ENCODE measurements at regions not wholly inside any gene's neighbourhood (a gene's known extent, or its start where the extent isn't known, plus 50 kb on each side); places are given as distances from the start of the nearest gene placed in this dataset.
A peak's percentile ranks its signal among the peaks of the same experiment; 100 is the strongest.

DNA sequence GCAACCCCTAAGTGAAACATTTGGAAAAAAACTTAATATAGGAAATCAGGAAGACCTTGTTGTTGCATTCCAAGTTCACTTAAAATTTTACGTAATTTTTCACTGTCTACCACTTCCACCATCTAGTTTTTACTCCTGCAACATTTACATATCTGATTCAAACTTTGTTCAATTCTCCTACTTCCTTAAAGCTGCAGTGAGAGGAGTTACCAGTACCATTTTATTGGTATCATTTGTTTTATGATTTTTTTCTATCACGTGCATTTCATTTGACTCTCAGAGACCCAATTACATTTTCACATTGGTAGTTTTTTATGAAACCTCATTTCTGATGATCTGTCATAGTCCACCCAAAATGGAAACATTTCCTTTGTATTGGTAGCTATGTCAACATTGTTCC lies 284.9 kb upstream of the MDFIC2 start:
- Histone ChIP-seq H4K20me1 (ENCODE audit: insufficient read depth) (no peaks in the 10 kb centered on the region), H2AFZ (ENCODE audit: low read depth, low read length) (no peak overlapping the region), H3F3A (ENCODE audit: insufficient read depth, low read length, poor library complexity, severe bottlenecking) (no peaks in the 10 kb centered on the region), H3K79me2 (replicated peaks; ENCODE audit: insufficient read depth, low read length) (no peaks in the 10 kb centered on the region), H3K9ac (ENCODE audit: low read length) (no peak overlapping the region), H3K9me2 (ENCODE audit: insufficient read depth, low read length) (no peaks in the 10 kb centered on the region), H3K4me3 (ENCODE audit: low read length) (no peak overlapping the region), H3K27ac (ENCODE audit: low read length) (no peak overlapping the region), H3K36me3 (ENCODE audit: insufficient read depth, low read length) (no peaks in the 10 kb centered on the region), H3K27me3 (ENCODE audit: insufficient read depth, low read depth, low read length) (no peaks in the 10 kb centered on the region), H3K4me2 (ENCODE audit: low read length) (no peak overlapping the region), H3K9me3 (ENCODE audit: low read length) (no peaks in the 10 kb centered on the region)
- TF ChIP-seq, protein P1, sequence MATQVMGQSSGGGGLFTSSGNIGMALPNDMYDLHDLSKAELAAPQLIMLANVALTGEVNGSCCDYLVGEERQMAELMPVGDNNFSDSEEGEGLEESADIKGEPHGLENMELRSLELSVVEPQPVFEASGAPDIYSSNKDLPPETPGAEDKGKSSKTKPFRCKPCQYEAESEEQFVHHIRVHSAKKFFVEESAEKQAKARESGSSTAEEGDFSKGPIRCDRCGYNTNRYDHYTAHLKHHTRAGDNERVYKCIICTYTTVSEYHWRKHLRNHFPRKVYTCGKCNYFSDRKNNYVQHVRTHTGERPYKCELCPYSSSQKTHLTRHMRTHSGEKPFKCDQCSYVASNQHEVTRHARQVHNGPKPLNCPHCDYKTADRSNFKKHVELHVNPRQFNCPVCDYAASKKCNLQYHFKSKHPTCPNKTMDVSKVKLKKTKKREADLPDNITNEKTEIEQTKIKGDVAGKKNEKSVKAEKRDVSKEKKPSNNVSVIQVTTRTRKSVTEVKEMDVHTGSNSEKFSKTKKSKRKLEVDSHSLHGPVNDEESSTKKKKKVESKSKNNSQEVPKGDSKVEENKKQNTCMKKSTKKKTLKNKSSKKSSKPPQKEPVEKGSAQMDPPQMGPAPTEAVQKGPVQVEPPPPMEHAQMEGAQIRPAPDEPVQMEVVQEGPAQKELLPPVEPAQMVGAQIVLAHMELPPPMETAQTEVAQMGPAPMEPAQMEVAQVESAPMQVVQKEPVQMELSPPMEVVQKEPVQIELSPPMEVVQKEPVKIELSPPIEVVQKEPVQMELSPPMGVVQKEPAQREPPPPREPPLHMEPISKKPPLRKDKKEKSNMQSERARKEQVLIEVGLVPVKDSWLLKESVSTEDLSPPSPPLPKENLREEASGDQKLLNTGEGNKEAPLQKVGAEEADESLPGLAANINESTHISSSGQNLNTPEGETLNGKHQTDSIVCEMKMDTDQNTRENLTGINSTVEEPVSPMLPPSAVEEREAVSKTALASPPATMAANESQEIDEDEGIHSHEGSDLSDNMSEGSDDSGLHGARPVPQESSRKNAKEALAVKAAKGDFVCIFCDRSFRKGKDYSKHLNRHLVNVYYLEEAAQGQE (IDR thresholded peaks at IDR 0.05; ENCODE audit: borderline replicate concordance): no peak
- TF ChIP-seq TAF1 (IDR thresholded peaks at IDR 0.05; ENCODE audit: low read depth) (no peak), MXI1 (conservative IDR thresholded peaks at IDR 0.05; ENCODE audit: poor library complexity, severe bottlenecking) (no peak), SMC3 (conservative IDR thresholded peaks at IDR 0.05; ENCODE audit: poor library complexity) (no peak), EP300 (conservative IDR thresholded peaks at IDR 0.05; ENCODE audit: poor library complexity, severe bottlenecking) (no peak), RAD21 (conservative IDR thresholded peaks at IDR 0.05) (no peak), POLR2AphosphoS5 (IDR thresholded peaks at IDR 0.05) (no peak), EZH2 (IDR thresholded peaks at IDR 0.05; ENCODE audit: borderline replicate concordance, insufficient read depth, low read length, poor library complexity, severe bottlenecking) (no peak)
- TF ChIP-seq, protein P2, sequence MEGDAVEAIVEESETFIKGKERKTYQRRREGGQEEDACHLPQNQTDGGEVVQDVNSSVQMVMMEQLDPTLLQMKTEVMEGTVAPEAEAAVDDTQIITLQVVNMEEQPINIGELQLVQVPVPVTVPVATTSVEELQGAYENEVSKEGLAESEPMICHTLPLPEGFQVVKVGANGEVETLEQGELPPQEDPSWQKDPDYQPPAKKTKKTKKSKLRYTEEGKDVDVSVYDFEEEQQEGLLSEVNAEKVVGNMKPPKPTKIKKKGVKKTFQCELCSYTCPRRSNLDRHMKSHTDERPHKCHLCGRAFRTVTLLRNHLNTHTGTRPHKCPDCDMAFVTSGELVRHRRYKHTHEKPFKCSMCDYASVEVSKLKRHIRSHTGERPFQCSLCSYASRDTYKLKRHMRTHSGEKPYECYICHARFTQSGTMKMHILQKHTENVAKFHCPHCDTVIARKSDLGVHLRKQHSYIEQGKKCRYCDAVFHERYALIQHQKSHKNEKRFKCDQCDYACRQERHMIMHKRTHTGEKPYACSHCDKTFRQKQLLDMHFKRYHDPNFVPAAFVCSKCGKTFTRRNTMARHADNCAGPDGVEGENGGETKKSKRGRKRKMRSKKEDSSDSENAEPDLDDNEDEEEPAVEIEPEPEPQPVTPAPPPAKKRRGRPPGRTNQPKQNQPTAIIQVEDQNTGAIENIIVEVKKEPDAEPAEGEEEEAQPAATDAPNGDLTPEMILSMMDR (IDR thresholded peaks at IDR 0.05; ENCODE audit: poor library complexity, severe bottlenecking): no peak

DNA sequence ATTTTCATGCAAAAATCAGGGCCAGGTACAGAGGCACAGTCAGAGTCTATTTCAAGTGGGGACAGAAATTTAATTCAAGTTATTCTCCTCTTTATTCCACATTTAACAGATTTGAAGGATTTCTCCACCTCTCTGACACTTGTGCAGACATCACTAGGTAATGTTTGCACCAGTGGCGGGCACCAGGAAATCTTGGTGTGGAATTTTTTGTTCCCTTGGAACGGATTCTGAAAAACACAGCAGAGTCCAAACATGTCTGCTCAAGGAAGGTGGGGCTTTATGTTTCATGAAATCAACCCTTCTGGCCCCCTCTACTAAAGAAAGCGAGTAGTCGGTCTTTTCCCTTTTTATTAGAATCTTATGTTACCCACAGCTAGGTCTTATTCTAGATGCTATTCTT lies 271.2 kb upstream of the MDFIC2 start:
- H3K9ac ChIP-seq (ENCODE audit: low read length): no peak overlapping the region
- H4K20me1 ChIP-seq (ENCODE audit: insufficient read depth): no peaks in the 10 kb centered on the region
- peak overlapping the region; percentile 20 for H3K4me2 ChIP-seq (ENCODE audit: low read length)
- H3K36me3 ChIP-seq (ENCODE audit: insufficient read depth, low read length): no peaks in the 10 kb centered on the region
- no peak overlapping the region for H3K27ac ChIP-seq (ENCODE audit: low read length)
- no peaks in the 10 kb centered on the region for H3K9me3 ChIP-seq (ENCODE audit: low read length)
- no peaks in the 10 kb centered on the region for H3K79me2 ChIP-seq (replicated peaks; ENCODE audit: insufficient read depth, low read length)
- no peaks in the 10 kb centered on the region for H3K9me2 ChIP-seq (ENCODE audit: insufficient read depth, low read length)
- no peaks in the 10 kb centered on the region for H3F3A ChIP-seq (ENCODE audit: insufficient read depth, low read length, poor library complexity, severe bottlenecking)
- TF ChIP-seq, protein P1 (IDR thresholded peaks at IDR 0.05; ENCODE audit: borderline replicate concordance): peak; percentile 23
- TF ChIP-seq SMC3 (conservative IDR thresholded peaks at IDR 0.05; ENCODE audit: poor library complexity): no peak
- H2AFZ ChIP-seq (ENCODE audit: low read depth, low read length): no peak overlapping the region
- no peak overlapping the region for H3K4me3 ChIP-seq (ENCODE audit: low read length)
- no peaks in the 10 kb centered on the region for H3K27me3 ChIP-seq (ENCODE audit: insufficient read depth, low read depth, low read length)

All from neural cell (in vitro differentiated cells).